HG03025 (cell line): ENCODE measurements at regions not wholly inside any gene's neighbourhood (a gene's known extent, or its start where the extent isn't known, plus 50 kb on each side); places are given as distances from the start of the nearest gene placed in this dataset.
"Not testable (repeated sequence)": the region's sequence is repeated elsewhere in the genome, so short reads cannot be mapped to it uniquely, and the experiment has no call there.

Source experiments
- ATAC-seq: cut with Tn5 transposase; IDR thresholded peaks from one replicate; pipeline ENCODE4 v1.9.1; 2021; ENCODE audit warnings: mild to moderate bottlenecking, moderate library complexity; ENCODE audit not compliant: unreplicated experiment, low FRiP score

DNA sequence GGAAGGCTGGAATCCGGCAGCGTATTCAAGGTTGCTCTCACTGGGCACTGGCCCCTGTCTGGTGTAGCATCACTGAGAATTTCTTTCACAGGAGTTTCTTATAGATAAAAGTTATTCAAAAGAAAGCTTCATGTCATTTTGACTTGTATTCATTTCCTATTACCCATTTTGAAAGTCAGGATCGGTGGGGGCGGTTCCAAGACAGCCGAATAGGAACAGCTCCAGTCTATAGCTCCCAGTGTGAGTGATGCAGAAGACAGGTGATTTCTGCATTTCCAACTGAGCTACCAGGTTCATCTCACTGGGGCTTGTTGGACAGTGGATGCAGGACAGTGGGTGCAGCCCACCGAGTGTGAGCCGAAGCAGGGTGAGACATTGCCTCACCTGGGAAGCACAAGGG is 51.5 kb upstream of the CDC42EP3 start:
- not testable (repeated sequence) for ATAC-seq

DNA sequence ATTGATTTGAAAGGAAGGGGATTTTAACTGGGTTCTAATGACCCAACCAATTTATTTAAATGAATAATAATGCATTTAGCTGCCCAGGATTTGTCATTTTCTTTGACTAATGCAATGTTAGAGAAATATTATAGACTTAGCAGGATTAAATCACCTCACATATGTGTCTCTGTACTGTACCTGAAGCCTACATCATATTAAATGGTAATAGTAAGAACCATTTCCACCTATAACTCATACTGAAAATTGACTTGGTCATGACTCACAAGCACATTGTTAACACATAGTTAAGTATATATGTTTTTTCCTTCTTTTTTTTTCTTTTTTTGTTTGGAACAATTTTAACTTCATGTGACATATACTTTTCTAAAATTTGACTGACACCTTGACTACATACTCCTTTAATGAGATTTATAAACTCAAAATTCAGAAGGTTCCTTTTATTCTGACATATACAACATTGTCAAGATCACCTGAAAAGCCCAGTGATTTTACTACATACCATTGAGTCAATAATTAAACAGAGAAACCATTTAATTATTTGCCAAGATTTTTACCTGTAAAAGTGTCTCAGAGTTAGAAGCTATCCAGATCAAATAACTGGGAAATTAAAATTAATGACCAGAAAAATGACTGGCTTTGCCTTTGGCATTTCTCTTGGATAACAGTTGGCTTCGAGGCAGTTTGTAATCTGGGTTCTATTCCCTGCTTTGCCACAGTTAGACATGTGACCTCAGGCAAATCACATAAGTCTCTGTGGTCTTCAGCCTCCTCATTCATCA is 58.8 kb upstream of the CDC42EP3 start:
- ATAC-seq = no peak

- ATAC-seq = not testable (repeated sequence)
These were observed 61.0 kb upstream of the CDC42EP3 start for GRCh38 chr2:37732412-37732811.

DNA sequence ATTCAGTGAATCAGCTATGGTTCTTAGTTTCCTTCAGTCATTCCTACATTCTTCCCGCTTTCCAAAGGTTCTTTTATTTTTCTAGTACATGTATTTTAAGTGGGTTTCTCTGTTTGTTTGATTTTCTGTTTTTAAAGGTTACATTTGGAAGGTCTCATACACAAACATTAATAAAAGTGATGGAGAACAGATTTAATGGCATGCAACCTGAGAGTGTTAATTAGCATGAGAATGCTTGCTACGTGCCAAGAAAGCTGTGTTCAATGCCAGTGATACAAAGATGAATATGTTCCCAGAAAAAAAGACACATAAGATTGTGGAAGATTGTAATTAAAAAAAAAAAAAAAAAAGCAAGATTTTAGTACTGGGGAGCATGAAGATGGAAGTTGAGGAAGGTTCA is 61.8 kb upstream of the CDC42EP3 start:
- ATAC-seq = no peak

DNA sequence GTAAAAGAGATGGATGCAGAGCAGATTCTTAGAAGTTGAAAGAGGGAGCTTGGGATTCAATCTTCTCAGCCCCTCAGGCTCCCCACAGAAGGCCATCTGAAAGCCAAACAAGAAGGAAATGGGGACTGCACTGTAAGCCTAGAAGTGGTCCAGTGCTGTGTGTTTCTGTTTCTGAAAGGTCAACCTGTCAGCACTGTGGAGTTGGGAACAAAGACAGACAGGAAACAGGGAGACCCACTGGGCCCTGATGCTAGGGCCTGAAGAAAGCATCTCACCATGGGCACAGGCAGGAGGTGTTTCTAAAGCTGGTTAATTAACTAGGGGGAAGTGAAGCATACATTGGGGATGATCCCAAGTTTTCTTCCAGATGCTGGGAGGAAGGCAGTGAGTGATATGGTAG is 62.5 kb upstream of the CDC42EP3 start:
- ATAC-seq = not testable (repeated sequence)

GRCh38 chr2:37734891-37735523 is 63.6 kb upstream of the CDC42EP3 start:
- ATAC-seq = not testable (repeated sequence)

- ATAC-seq = not testable (repeated sequence)
These were observed 64.1 kb upstream of the CDC42EP3 start for GRCh38 chr2:37735524-37735910.

DNA sequence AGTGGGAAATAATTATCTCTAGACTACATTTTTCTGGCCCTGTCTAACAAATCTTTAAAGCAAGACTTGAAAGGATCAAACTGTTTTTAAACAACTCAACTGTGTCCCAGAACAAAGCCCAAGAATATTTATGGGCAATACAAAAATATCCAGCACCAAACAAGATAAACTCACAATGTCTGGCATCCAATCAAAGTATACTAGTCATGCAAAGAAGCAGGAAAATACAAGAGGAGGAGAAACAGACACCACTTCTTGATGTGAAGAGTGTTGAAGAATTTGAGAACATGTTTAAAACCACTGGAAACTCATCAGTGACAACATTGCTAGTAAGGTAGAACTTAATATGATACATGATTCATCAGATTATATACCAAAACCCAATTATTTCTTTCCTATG is 66.1 kb upstream of the CDC42EP3 start:
- ATAC-seq = no peak

DNA sequence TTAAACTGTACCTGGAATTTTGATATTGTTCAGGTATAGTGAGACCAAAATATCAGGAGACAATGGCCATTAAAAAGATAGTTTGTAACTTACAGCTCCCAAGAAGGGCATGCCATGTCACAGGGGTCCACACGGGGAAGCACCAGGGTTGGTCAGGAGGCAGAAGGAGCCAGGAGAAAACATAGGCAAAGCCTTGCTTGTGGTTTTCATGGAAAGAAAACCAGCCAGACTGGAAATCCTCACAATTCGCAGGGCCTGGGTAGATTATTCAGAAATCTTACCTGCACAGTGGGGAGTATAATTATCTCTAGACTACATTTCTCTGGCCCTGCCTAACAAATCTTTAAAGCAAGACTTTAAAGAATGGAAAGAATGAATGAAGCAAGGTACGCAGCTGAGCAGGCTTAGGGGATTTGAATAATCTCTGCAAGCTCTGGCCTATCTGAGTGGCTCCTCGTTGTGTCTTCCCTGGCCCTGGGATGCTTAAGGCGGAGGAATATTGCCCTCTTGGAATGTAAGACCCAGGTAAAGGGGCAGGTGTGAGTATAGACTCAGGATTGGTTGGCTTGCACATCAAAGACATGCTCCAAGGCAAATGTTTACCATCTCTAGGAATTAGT is 66.9 kb upstream of the CDC42EP3 start:
- no peak for ATAC-seq

DNA sequence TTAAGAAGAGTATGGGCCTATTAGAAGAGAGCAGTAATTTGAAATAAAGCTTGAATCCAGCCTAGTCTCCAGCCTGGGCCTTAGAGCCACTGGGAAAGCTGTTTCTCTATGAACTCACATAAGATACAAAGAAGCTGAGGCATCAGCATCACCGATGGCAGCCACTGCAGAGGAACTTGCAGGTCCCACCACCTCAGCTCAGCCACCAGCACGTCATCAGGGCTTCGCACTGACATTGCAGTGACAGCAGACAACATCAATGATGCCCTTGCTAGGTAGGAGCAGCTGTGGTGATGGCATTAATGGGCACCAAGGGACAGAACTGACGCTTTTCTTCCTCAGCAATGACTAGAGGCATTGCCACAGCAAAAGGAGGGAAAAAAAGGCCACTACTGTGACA is 67.7 kb upstream of the CDC42EP3 start:
- ATAC-seq = no peak

DNA sequence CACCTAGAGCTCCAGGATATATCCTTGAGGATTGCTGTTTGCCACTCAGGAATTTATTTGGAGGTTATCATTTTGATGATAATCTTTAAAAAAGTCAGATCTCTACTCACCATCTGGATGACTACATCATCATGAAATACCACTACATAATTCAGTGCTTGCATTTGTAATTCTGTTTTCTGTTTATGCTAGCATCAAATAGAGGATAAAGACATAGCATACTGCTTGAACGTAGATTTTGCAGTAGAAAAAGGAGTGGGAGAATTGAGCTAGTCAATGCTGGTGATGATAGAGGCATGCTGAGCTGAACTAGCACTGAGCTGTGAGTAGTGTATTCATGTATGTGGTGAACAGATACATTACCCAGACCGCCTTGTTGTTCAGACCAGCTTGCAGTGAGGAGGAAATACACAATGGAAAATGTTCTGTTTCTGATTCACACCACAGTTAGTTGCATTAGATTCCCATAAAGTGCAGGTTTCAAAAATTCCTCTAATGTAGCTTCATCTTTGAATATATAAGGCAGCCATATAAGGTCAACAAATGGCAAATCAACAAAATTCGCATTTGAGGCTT is 68.8 kb upstream of the CDC42EP3 start:
- ATAC-seq = no peak

DNA sequence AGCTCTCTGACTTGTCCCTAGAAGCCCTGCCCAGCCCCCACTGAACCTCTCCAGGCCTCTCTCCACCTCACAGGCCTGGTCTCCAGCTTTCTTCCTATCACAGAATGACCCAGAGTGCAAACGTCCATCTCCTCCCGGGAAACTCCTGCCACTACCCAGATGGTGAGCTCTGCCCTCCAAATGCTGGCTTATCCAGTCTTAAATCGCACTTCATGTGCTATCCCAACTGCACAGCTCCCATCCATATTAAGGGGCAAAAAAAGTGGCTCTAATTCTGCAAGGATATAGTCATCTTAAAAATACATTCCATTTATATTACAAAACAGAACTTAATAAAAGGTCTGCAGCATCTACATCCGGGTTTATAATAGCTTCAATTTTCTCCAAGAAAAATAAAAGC is 70.8 kb upstream of the CDC42EP3 start:
- ATAC-seq = no peak

DNA sequence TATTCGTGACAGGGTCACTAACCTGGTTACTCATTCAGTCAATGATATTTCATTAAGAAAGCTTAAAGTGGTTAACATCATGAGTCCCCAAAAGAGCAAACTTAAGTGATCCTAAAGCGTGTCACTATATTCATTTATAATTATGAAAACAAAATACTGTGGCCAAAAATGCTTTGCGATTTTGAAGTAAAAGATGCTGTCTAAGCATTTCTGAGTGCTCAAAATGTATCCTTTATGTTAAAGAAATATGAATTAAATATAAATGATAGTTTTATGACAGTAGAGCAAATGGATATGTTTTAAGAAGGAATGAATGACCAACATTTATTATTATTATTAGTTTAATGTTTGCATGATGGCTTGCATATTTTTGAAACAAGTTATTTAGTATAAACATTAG is 72.6 kb upstream of the CDC42EP3 start:
- ATAC-seq = no peak

GRCh38 chr2:37744961-37745360 is 73.5 kb upstream of the CDC42EP3 start:
- ATAC-seq = not testable (repeated sequence)

GRCh38 chr2:37746011-37746410 is 74.6 kb upstream of the CDC42EP3 start:
- not testable (repeated sequence) for ATAC-seq

GRCh38 chr2:37746883-37747282 is 75.4 kb upstream of the CDC42EP3 start:
- no peak for ATAC-seq

GRCh38 chr2:37748541-37748940 is 77.1 kb upstream of the CDC42EP3 start:
- no peak for ATAC-seq

DNA sequence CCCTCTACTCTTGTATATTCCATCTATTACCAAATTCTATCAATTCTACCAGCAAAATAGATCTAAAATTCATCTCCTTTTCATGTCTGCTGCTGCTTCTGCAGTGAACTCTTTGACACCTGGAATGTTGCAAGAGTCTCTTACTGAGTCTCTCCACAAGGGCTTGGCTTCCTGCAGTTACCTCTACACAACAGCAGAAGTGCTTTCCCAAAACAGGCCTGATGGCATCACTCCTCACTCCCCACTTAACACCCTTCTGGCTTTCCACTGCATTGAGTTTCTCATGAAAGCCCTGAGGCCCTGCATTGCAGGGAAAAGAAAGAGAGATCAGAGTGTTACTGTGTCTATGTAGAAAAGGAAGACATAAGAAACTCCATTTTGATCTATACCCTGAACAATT is 78.8 kb upstream of the CDC42EP3 start:
- not testable (repeated sequence) for ATAC-seq

DNA sequence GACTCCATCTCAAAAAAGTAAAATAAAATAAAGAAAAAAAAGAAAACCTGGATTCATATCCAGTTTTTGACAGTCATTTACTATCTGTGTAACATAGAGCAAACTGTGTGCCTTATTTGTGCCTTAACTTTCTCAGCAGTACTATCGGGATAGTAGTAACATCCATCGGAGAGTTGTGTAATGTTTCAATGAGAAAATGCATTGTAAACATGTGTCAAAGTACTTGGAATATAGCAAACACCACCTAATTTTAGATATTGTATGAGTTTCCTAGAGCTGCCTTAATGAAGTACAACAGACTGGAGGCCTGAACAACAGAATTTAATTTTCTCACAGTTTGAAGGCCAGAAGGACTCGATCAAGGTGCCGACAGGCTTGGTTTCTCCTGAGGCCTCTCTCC is 81.3 kb upstream of the CDC42EP3 start:
- ATAC-seq = no peak

GRCh38 chr2:37753758-37754157 is 82.3 kb upstream of the CDC42EP3 start:
- ATAC-seq = no peak

DNA sequence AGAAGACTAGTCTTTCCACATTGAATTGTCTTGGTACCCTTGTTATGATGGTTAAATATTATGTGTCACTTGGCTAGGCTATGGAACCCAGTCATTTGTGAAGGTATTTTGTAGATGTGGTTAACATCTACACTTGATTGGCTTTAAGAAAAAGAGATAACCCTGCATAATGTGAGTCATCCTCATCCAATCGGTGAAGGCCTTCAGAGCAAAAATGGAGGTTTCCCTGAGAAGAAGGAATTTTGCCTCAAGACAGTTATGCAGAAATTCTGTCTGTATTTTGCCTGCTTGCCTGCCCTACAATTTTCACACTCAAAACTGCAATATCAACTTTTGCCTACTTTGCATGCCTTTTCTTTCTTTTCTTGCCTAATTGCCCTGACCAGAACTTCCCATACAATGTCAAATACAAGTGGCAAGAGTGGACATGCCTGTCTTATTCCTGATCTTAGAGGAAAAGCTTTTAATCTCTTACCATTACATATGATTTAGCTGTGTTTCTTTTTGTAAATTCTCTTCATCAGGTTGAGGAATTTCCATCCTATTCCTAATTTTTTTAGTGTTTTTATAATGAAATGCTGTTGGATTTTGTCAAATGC is 84.6 kb upstream of the CDC42EP3 start:
- ATAC-seq = not testable (repeated sequence)
